HCT116 (cell line): ENCODE measurements at regions not wholly inside any gene's neighbourhood (a gene's known extent, or its start where the extent isn't known, plus 50 kb on each side); places are given as distances from the start of the nearest gene placed in this dataset.

Source experiments
- ATAC-seq: fragments of 200-7000 bp; cut with Tn5 transposase; 2 replicates; pipeline ENCODE4 v1.9.1; 2020; ENCODE audit warnings: mild to moderate bottlenecking, moderate library complexity
- BruUV-seq: library from RNA; stranded (reverse); fragments of 400-500 nt; replicated peaks from 2 replicates; lab custom pipeline; 2021; lab: Mats Ljungman, UMichigan
- CTCF ChIA-PET: fragments of 300-600 bp; sonication (Branson Sonifier 250); formaldehyde crosslinking; loops from one replicate; lab custom pipeline; 2021; ENCODE audit warnings: antibody characterized with exemption; lab: Charles Lee
- POLR2A ChIA-PET: fragments of 300-600, 350-600 bp; sonication (Branson Sonifier 250); formaldehyde crosslinking; loops from one replicate; lab custom pipeline; 2021; ENCODE audit warnings: antibody characterized with exemption; lab: Charles Lee
- RAD21 ChIA-PET, 2 experiments: fragments of 300-600 bp; sonication (Branson Sonifier 250); formaldehyde crosslinking; loops; one replicate each; lab custom pipeline; 2023; ENCODE audit warnings: low total read pairs in 2 of 2; ENCODE audit not compliant: uncharacterized antibody in 2 of 2, unreplicated experiment in 2 of 2, low non-redundant PET in 1 of 2; lab: Charles Lee
- DNase-seq: peaks from one replicate; pipeline ENCODE4 v3.0.0-alpha.2; 2010; ENCODE audit warnings: low read depth, low spot score
- H2AFZ ChIP-seq: fragments of 200-600 bp; shearing (Covaris generic), sonication (generic); 2 replicates; pipeline ENCODE4 v1.6.1; 2017; ENCODE audit warnings: low read depth, mixed run types, mixed read lengths, antibody characterized with exemption, low read length; ENCODE audit not compliant: poor library complexity, severe bottlenecking
- H3K27ac ChIP-seq: 2 replicates; pipeline ENCODE4 v1.5.1; 2012; ENCODE audit warnings: low read depth, low read length
- H3K27me3 ChIP-seq: fragments of 200-600 bp; sonication (generic); 2 replicates; pipeline ENCODE4 v1.6.1; 2016; ENCODE audit warnings: mixed run types, low read length, mixed read lengths; ENCODE audit not compliant: insufficient read depth
- H3K36me3 ChIP-seq, 2 experiments: fragments of 200-500 bp in 1 of 2; fragments of 200-600 bp in 1 of 2; sonication (Bioruptor generic) in 1 of 2; sonication (generic) in 1 of 2; 2 replicates each; pipeline versions ENCODE4 v1.5.1 to v1.6.1; 2014 to 2016; ENCODE audit warnings: low read length in 2 of 2, inconsistent platforms in 1 of 2, mixed read lengths in 1 of 2, mixed run types in 1 of 2; ENCODE audit not compliant: insufficient read depth in 2 of 2, control insufficient read depth in 1 of 2
- H3K4me1 ChIP-seq, 2 experiments: fragments of 200-600 bp in 1 of 2; sonication (generic) in 1 of 2; 2 replicates each; pipeline versions ENCODE4 v1.5.1 to v1.6.1; 2012 to 2017; ENCODE audit warnings: low read length in 2 of 2, inconsistent platforms in 1 of 2, mild to moderate bottlenecking in 1 of 2, mixed read lengths in 1 of 2, mixed run types in 1 of 2, moderate library complexity in 1 of 2; ENCODE audit not compliant: insufficient read depth in 2 of 2, control insufficient read depth in 1 of 2
- H3K4me2 ChIP-seq: fragments of 200-600 bp; sonication (generic); 2 replicates; pipeline ENCODE4 v1.6.1; 2017; ENCODE audit warnings: mixed run types, low read length, mixed read lengths
- H3K4me3 ChIP-seq, 2 experiments: fragments of 200-600 bp in 1 of 2; sonication (generic) in 1 of 2; replicated peaks in 1 of 2; 2 replicates each; pipeline ENCODE4 v1.5.1; 2011 to 2016; ENCODE audit warnings: low read length in 2 of 2, control low read depth in 1 of 2, low read depth in 1 of 2, mild to moderate bottlenecking in 1 of 2, mixed read lengths in 1 of 2, mixed run types in 1 of 2
- H3K79me2 ChIP-seq: fragments of 200-600 bp; sonication (generic); 2 replicates; pipeline ENCODE4 v1.6.1; 2017; ENCODE audit warnings: mild to moderate bottlenecking, mixed run types, low read length, moderate library complexity, mixed read lengths; ENCODE audit not compliant: insufficient read depth
- H3K9ac ChIP-seq: fragments of 200-600 bp; sonication (generic); 2 replicates; pipeline ENCODE4 v1.6.1; 2016; ENCODE audit warnings: low read length, mixed read lengths
- H3K9me2 ChIP-seq: fragments of 200-600 bp; sonication (generic), shearing (Covaris generic); 2 replicates; pipeline ENCODE4 v1.6.1; 2017; ENCODE audit warnings: mixed run types, mild to moderate bottlenecking, moderate library complexity; ENCODE audit not compliant: insufficient read depth
- H3K9me3 ChIP-seq, 2 experiments: fragments of 200-500 bp in 1 of 2; fragments of 200-600 bp in 1 of 2; sonication (Bioruptor generic) in 1 of 2; sonication (generic) in 1 of 2; 2 replicates each; pipeline ENCODE4 v1.6.1; 2014 to 2017; ENCODE audit warnings: low read length in 2 of 2, mixed read lengths in 2 of 2, inconsistent platforms in 1 of 2, low read depth in 1 of 2, mild to moderate bottlenecking in 1 of 2, mixed run types in 1 of 2, moderate library complexity in 1 of 2; ENCODE audit not compliant: control insufficient read depth in 1 of 2, insufficient read depth in 1 of 2
- H4K20me1 ChIP-seq: fragments of 200-600 bp; sonication (generic), shearing (Covaris generic); 2 replicates; pipeline ENCODE4 v1.6.1; 2017; ENCODE audit warnings: mixed run types, mild to moderate bottlenecking, moderate library complexity; ENCODE audit not compliant: insufficient read depth
- ATF3 ChIP-seq: IDR thresholded peaks from 2 replicates; pipeline ENCODE4 v1.6.1; 2012
- CBX3 ChIP-seq: IDR thresholded peaks from 2 replicates; pipeline ENCODE4 v1.6.1; 2012; ENCODE audit warnings: low read depth
- CEBPB ChIP-seq: IDR thresholded peaks from 2 replicates; pipeline ENCODE4 v1.6.1; 2012; ENCODE audit warnings: low read depth
- CTCF ChIP-seq, 3 experiments: fragments of 200-600 bp in 1 of 3; sonication (generic) in 1 of 3; IDR thresholded peaks in 2 of 3; conservative IDR thresholded peaks in 1 of 3; 2 replicates each; pipeline ENCODE4 v1.5.1; 2012 to 2017; ENCODE audit warnings: low read depth in 2 of 3, low read length in 2 of 3, antibody characterized with exemption in 1 of 3, borderline replicate concordance in 1 of 3, control low read depth in 1 of 3, mild to moderate bottlenecking in 1 of 3, mixed read lengths in 1 of 3, mixed run types in 1 of 3, moderate library complexity in 1 of 3; ENCODE audit not compliant: insufficient read depth in 1 of 3
- ELF1 ChIP-seq: IDR thresholded peaks from 2 replicates; pipeline ENCODE4 v1.6.1; 2012; ENCODE audit warnings: low read depth, borderline replicate concordance
- EZH2 ChIP-seq: fragments of 200-600 bp; sonication (generic); IDR thresholded peaks from 2 replicates; pipeline ENCODE4 v1.6.1; 2017; ENCODE audit warnings: antibody characterized with exemption, mixed run types
- EZH2phosphoT487 ChIP-seq: fragments of 200-600 bp; IDR thresholded peaks from 2 replicates; pipeline ENCODE4 v1.6.1; 2018; ENCODE audit warnings: antibody characterized with exemption, borderline replicate concordance
- FOSL1 ChIP-seq: IDR thresholded peaks from 2 replicates; pipeline ENCODE4 v1.6.1; 2012; ENCODE audit warnings: low read depth
- MAX ChIP-seq: IDR thresholded peaks from 2 replicates; pipeline ENCODE4 v1.6.1; 2012
- POLR2A ChIP-seq: IDR thresholded peaks from 2 replicates; pipeline ENCODE4 v1.7.0; 2011; ENCODE audit warnings: borderline replicate concordance; ENCODE audit not compliant: insufficient read depth, insufficient read length; ENCODE audit errors: extremely low read depth
- POLR2AphosphoS5 ChIP-seq: IDR thresholded peaks from 2 replicates; pipeline ENCODE4 v1.6.1; 2011; ENCODE audit warnings: mild to moderate bottlenecking, low read depth, low read length, moderate library complexity
- REST ChIP-seq: IDR thresholded peaks from 2 replicates; pipeline ENCODE4 v1.6.1; 2012; ENCODE audit warnings: low read depth
- SIN3A ChIP-seq: IDR thresholded peaks from 2 replicates; pipeline ENCODE4 v1.6.1; 2012; ENCODE audit warnings: low read depth
- SP1 ChIP-seq: IDR thresholded peaks from 2 replicates; pipeline ENCODE4 v1.6.1; 2012; ENCODE audit warnings: low read depth
- TCF7L2 ChIP-seq: IDR thresholded peaks from 2 replicates; pipeline ENCODE4 v1.7.0; 2011; ENCODE audit warnings: borderline replicate concordance, inconsistent platforms; ENCODE audit not compliant: insufficient read depth, insufficient read length; ENCODE audit errors: extremely low read depth
- YY1 ChIP-seq: IDR thresholded peaks from 2 replicates; pipeline ENCODE4 v1.6.1; 2011; ENCODE audit warnings: low read length, low read depth, moderate library complexity, mild to moderate bottlenecking; ENCODE audit not compliant: insufficient replicate concordance; ENCODE audit errors: extremely low read depth
- ZNF274 ChIP-seq: fragments of 200-500 bp; sonication (Bioruptor generic); IDR thresholded peaks from 2 replicates; pipeline ENCODE4 v1.6.1; 2014; ENCODE audit warnings: mild to moderate bottlenecking, low read depth, low read length, inconsistent platforms
- intact Hi-C: fragments of 100-400 bp; cut with micrococcal nuclease; formaldehyde crosslinking; loops from 2 replicates; pipeline ENCODE4 v1.10.0; 2022

- BruUV-seq: no TSS peak
- Histone ChIP-seq H3K36me3 (no peaks in the 10 kb centered on the region), H4K20me1 (no peaks in the 10 kb centered on the region), H3K79me2 (no peaks in the 10 kb centered on the region), H3K4me2 (no peak overlapping the region), H2AFZ (no peak overlapping the region), H3K4me1 (no peaks in the 10 kb centered on the region), H3K27me3 (no peaks in the 10 kb centered on the region), H3K9me3 (no peaks in the 10 kb centered on the region), H3K27ac (no peak overlapping the region), H3K9me2 (no peaks in the 10 kb centered on the region), H3K4me3 (no peak overlapping the region), H3K9ac (no peak overlapping the region)
- intact Hi-C loops: no loop called here
- ATAC-seq: no peak
- DNase-seq: no peak
- ChIA-PET RAD21 (no interaction called here), POLR2A (no interaction called here), CTCF (no interaction called here)
- TF ChIP-seq FOSL1 (no peak), REST (no peak), TCF7L2 (no peak)
Measured at GRCh38 chr1:96509339-96509738, 212.2 kb upstream of the PTBP2 start.

- ChIA-PET POLR2A (no interaction called here), RAD21 (no interaction called here), CTCF (no interaction called here)
- no peaks in the 10 kb centered on the region for H4K20me1 ChIP-seq
- H3K4me3 ChIP-seq: no peak overlapping the region
- H3K27ac ChIP-seq: no peak overlapping the region
- DNase-seq (no peak), ATAC-seq (no peak)
- H3K27me3 ChIP-seq: no peaks in the 10 kb centered on the region
- no peaks in the 10 kb centered on the region for H3K9me3 ChIP-seq
- H3K9me2 ChIP-seq: no peaks in the 10 kb centered on the region
- BruUV-seq: no TSS peak
- H3K9ac ChIP-seq: no peak overlapping the region
- no peak overlapping the region for H3K4me2 ChIP-seq
- no peaks in the 10 kb centered on the region for H3K4me1 ChIP-seq
- no peaks in the 10 kb centered on the region for H3K79me2 ChIP-seq
- intact Hi-C loops: no loop called here
- H2AFZ ChIP-seq: no peak overlapping the region
- no peaks in the 10 kb centered on the region for H3K36me3 ChIP-seq
- no peak for TF ChIP-seq SIN3A
- no peak for TF ChIP-seq POLR2AphosphoS5
- no peak for TF ChIP-seq CBX3
- TF ChIP-seq ZNF274: no peak
- no peak for TF ChIP-seq YY1
- no peak for TF ChIP-seq CTCF (IDR thresholded peaks at IDR 0.05 in 2 of 3, conservative IDR thresholded peaks at IDR 0.05 in 1 of 3; ENCODE audit: borderline replicate concordance in 1 of 3, insufficient read depth in 1 of 3, low read depth in 2 of 3, low read length in 2 of 3)
- no peak for TF ChIP-seq MAX
- no peak for TF ChIP-seq ATF3
- TF ChIP-seq POLR2A: no peak
- TF ChIP-seq CEBPB: no peak
- TF ChIP-seq SP1: no peak
- no peak for TF ChIP-seq EZH2
- no peak for TF ChIP-seq ELF1
- TF ChIP-seq EZH2phosphoT487: no peak
Measured at GRCh38 chr1:96509951-96510350, 211.6 kb upstream of the PTBP2 start.
